Spleen (tissue), 11 donors: ENCODE measurements at regions not wholly inside any gene's neighbourhood (a gene's known extent, or its start where the extent isn't known, plus 50 kb on each side); places are given as distances from the start of the nearest gene placed in this dataset.

Source experiments
- DNase-seq: peaks from one replicate; pipeline ENCODE4 v3.0.0-alpha.2; 2020
- H3K27ac ChIP-seq, 8 donors: fragments of 200-600 bp; sonication (generic) in 7 of 8; 1 replicate in 4 of 8; 2 replicates in 4 of 8; pipeline versions ENCODE4 v1.5.0 to v1.8.0; 2016 to 2021; ENCODE audit warnings: inconsistent platforms in 4 of 8, mild to moderate bottlenecking in 4 of 8, moderate library complexity in 1 of 8
- H3K27me3 ChIP-seq, 7 donors: fragments of 200-600 bp; sonication (generic) in 6 of 7; replicated peaks in 1 of 7; 1 replicate in 4 of 7; 2 replicates in 3 of 7; pipeline versions ENCODE4 v1.5.0 to v1.8.0; 2016 to 2021; ENCODE audit warnings: inconsistent platforms in 3 of 7, mild to moderate bottlenecking in 1 of 7
- H3K36me3 ChIP-seq, 6 donors: fragments of 200-600 bp; sonication (generic) in 5 of 6; 1 replicate in 4 of 6; 2 replicates in 2 of 6; pipeline versions ENCODE4 v1.5.0 to v1.8.0; 2016 to 2021; ENCODE audit warnings: inconsistent platforms in 2 of 6
- H3K4me1 ChIP-seq, 6 donors: fragments of 200-600 bp; sonication (generic) in 5 of 6; 1 replicate in 3 of 6; 2 replicates in 3 of 6; pipeline versions ENCODE4 v1.5.0 to v1.8.0; 2016 to 2021; ENCODE audit warnings: inconsistent platforms in 3 of 6
- H3K4me3 ChIP-seq, 8 donors: fragments of 200-600 bp; sonication (generic) in 7 of 8; 1 replicate in 4 of 8; 2 replicates in 4 of 8; pipeline versions ENCODE4 v1.5.0 to v1.8.0; 2016 to 2021; ENCODE audit warnings: inconsistent platforms in 4 of 8, mild to moderate bottlenecking in 4 of 8, moderate library complexity in 2 of 8
- H3K9me3 ChIP-seq, 8 donors: fragments of 200-600 bp; sonication (generic) in 7 of 8; 1 replicate in 4 of 8; 2 replicates in 4 of 8; pipeline versions ENCODE4 v1.5.0 to v1.8.0; 2016 to 2021; ENCODE audit warnings: inconsistent platforms in 4 of 8
- CTCF ChIP-seq, 11 experiments: fragments of 200-600 bp in 7 of 11; fragments of 450-650 bp in 4 of 11; sonication (generic) in 4 of 11; IDR thresholded peaks in 8 of 11; conservative IDR thresholded peaks in 3 of 11; 1 replicate in 7 of 11; 2 replicates in 4 of 11; pipeline versions ENCODE4 v1.4.0 to v1.8.0; 2016 to 2021; ENCODE audit warnings: antibody characterized with exemption in 11 of 11, inconsistent platforms in 4 of 11, mild to moderate bottlenecking in 1 of 11
- POLR2A ChIP-seq, 3 donors: fragments of 450-650 bp; IDR thresholded peaks; one replicate each; pipeline ENCODE4 v1.5.1; 2017; ENCODE audit warnings: antibody characterized with exemption in 3 of 3, mild to moderate bottlenecking in 1 of 3
- POLR2AphosphoS5 ChIP-seq, 3 donors: sonication (generic); formaldehyde crosslinking; IDR thresholded peaks; one replicate each; pipeline ENCODE4 v1.5.1; 2017; ENCODE audit warnings: antibody characterized with exemption in 3 of 3
- WGBS, 5 donors: extraction: QIAGEN DNeasy Blood & Tissue Kit in 3 of 5; methylation state at CpG; one replicate each; pipeline versions ENCODE4 v1.1.5 to v1.1.7; 2013 to 2018; 5-methylcytosine and 5-hydroxymethylcytosine counted together
- intact Hi-C: fragments of 100-400 bp; cut with DNase I; formaldehyde crosslinking; loops from one replicate; pipeline ENCODE4 v1.15.0; 2023; ENCODE audit warnings: low total_unique reads
- donor health status: healthy with polysubstance abuse.
- donor health status: DM: no; HTN: no; CAD: no; lungs with moderate emphysema.
- donor health status: DM: no; HTN: no; CAD: no.
- donor health status: Bipolar disorder and iron deficiency.
- donor health status: healthy.
- donor health status: DM: no; HTN: no; CAD: no.
- donor health status: DM: yes; HTN: yes; CAD: no.

- H3K27ac ChIP-seq = peak overlapping the region in 2 of 8 donors; percentile 2 to 47
- peaks cover 0 to 24% (median 12%) of the 10 kb centered on the region in 6 donors for H3K4me1 ChIP-seq
- H3K27me3 ChIP-seq = peaks cover 0 to 15% (median 0%) of the 10 kb centered on the region in 7 donors
- H3K9me3 ChIP-seq = no peaks in the 10 kb centered on the region
- no peak for DNase-seq
- 85 to 94% (median 90%) methylated on average over 3 of the region's 3 CpGs for WGBS, 5 donors
- no peaks in the 10 kb centered on the region for H3K36me3 ChIP-seq
- intact Hi-C loops = loop anchor here (5.0 kb wide), 1 partner anchor 251 kb away; no protein-coding TSS in a partner anchor
- TF ChIP-seq POLR2A (IDR thresholded peaks at IDR 0.05) (no peak), CTCF (IDR thresholded peaks at IDR 0.05 in 8 of 11, conservative IDR thresholded peaks at IDR 0.05 in 3 of 11) (no peak), POLR2AphosphoS5 (IDR thresholded peaks at IDR 0.05) (no peak)
- H3K4me3 ChIP-seq = no peak overlapping the region
Observed at GRCh38 chr10:114881417-114881816, 56.6 kb upstream of the TRUB1 start.

- peaks cover 0 to 10% (median 0%) of the 10 kb centered on the region in 7 donors for H3K27me3 ChIP-seq
- intact Hi-C loops = loop anchor here (5.0 kb wide), 1 partner anchor 250 kb away; no protein-coding TSS in a partner anchor
- H3K4me3 ChIP-seq = no peak overlapping the region
- no peak overlapping the region for H3K27ac ChIP-seq
- DNase-seq = no peak
- H3K4me1 ChIP-seq = peaks cover 0 to 19% (median 11%) of the 10 kb centered on the region in 6 donors
- 78 to 88% (median 81%) methylated on average over 12 of the region's 12 CpGs for WGBS, 5 donors
- H3K36me3 ChIP-seq = no peaks in the 10 kb centered on the region
- H3K9me3 ChIP-seq = no peaks in the 10 kb centered on the region
- TF ChIP-seq POLR2AphosphoS5 (IDR thresholded peaks at IDR 0.05) (no peak), POLR2A (IDR thresholded peaks at IDR 0.05) (no peak), CTCF (IDR thresholded peaks at IDR 0.05 in 8 of 11, conservative IDR thresholded peaks at IDR 0.05 in 3 of 11) (no peak)
Observed at GRCh38 chr10:114881901-114882300, 56.1 kb upstream of the TRUB1 start.

- H3K4me3 ChIP-seq = no peak overlapping the region
- no peaks in the 10 kb centered on the region for H3K9me3 ChIP-seq
- TF ChIP-seq POLR2A (IDR thresholded peaks at IDR 0.05) = no peak
- DNase-seq = no peak
- H3K27me3 ChIP-seq = peaks cover 0 to 9% (median 0%) of the 10 kb centered on the region in 7 donors
- no peak overlapping the region for H3K27ac ChIP-seq
- intact Hi-C loops = no loop called here
- no peaks in the 10 kb centered on the region for H3K36me3 ChIP-seq
- H3K4me1 ChIP-seq = peaks cover 0 to under 1% (median 0%) of the 10 kb centered on the region in 6 donors
- WGBS, 5 donors = 47 to 60% (median 50%) methylated on average over 2 of the region's 2 CpGs
Observed at GRCh38 chr10:114885443-114885842, 52.6 kb upstream of the TRUB1 start.
